PC-9 (cell line): ENCODE measurements at regions not wholly inside any gene's neighbourhood (a gene's known extent, or its start where the extent isn't known, plus 50 kb on each side); places are given as distances from the start of the nearest gene placed in this dataset.

Experiments
- BruUV-seq: library from RNA; stranded (reverse); fragments of 400-500 nt; replicated peaks from 2 replicates; lab custom pipeline; 2021; lab: Mats Ljungman, UMichigan
- CTCF ChIA-PET: fragments of 300-600 bp; sonication (Branson Sonifier 250); formaldehyde crosslinking; loops from one replicate; lab custom pipeline; 2022; ENCODE audit warnings: antibody characterized with exemption; lab: Charles Lee
- POLR2A ChIA-PET: fragments of 300-600 bp; sonication (Branson Sonifier 250); formaldehyde crosslinking; loops from one replicate; lab custom pipeline; 2022; ENCODE audit warnings: antibody characterized with exemption; ENCODE audit not compliant: unreplicated experiment; lab: Charles Lee
- DNase-seq, 2 experiments: peaks; one replicate each; pipeline versions ENCODE4 v3.0.0 to v3.0.0-alpha.2; 2015 to 2022; ENCODE audit warnings: mixed read lengths in 1 of 2
- H2AFZ ChIP-seq: fragments of 200-600 bp; sonication (generic); 2 replicates; pipeline ENCODE4 v1.8.1; 2017; ENCODE audit warnings: antibody characterized with exemption
- H3F3A ChIP-seq: fragments of 200-600 bp; sonication (generic); 2 replicates; pipeline ENCODE4 v1.8.1; 2017; ENCODE audit warnings: antibody characterized with exemption, mild to moderate bottlenecking, low read depth; ENCODE audit not compliant: insufficient read depth
- H3K27ac ChIP-seq: fragments of 200-600 bp; sonication (generic); 2 replicates; pipeline ENCODE4 v1.6.1; 2016; ENCODE audit warnings: mixed run types
- H3K27me3 ChIP-seq: fragments of 200-600 bp; sonication (generic); 2 replicates; pipeline ENCODE4 v1.6.1; 2016; ENCODE audit warnings: low read depth, mixed run types; ENCODE audit not compliant: insufficient read depth
- H3K36me3 ChIP-seq: fragments of 200-600 bp; sonication (generic); 2 replicates; pipeline ENCODE4 v1.6.1; 2016; ENCODE audit warnings: low read depth, mixed run types
- H3K4me1 ChIP-seq: fragments of 200-600 bp; sonication (generic); replicated peaks from 2 replicates; pipeline ENCODE4 v1.6.1; 2016; ENCODE audit warnings: mixed run types; ENCODE audit not compliant: insufficient read depth
- H3K4me2 ChIP-seq: fragments of 200-600 bp; sonication (generic); 2 replicates; pipeline ENCODE4 v1.6.1; 2017; ENCODE audit warnings: mixed run types
- H3K4me3 ChIP-seq: fragments of 200-600 bp; sonication (generic); 2 replicates; pipeline ENCODE4 v1.6.1; 2016; ENCODE audit warnings: mixed run types
- H3K79me2 ChIP-seq: fragments of 200-600 bp; sonication (generic); 2 replicates; pipeline ENCODE4 v1.6.1; 2017; ENCODE audit warnings: low read depth, mixed run types
- H3K9me2 ChIP-seq: fragments of 200-600 bp; sonication (generic); 2 replicates; pipeline ENCODE4 v1.8.1; 2017; ENCODE audit warnings: mild to moderate bottlenecking; ENCODE audit not compliant: insufficient read depth
- H3K9me3 ChIP-seq: fragments of 200-600 bp; sonication (generic); 2 replicates; pipeline ENCODE4 v1.8.1; 2016; ENCODE audit warnings: low read depth; ENCODE audit not compliant: insufficient read depth
- H4K20me1 ChIP-seq: fragments of 200-600 bp; sonication (generic); 2 replicates; pipeline ENCODE4 v1.8.1; 2017; ENCODE audit not compliant: insufficient read depth
- CTCF ChIP-seq: fragments of 200-600 bp; sonication (generic); conservative IDR thresholded peaks from 2 replicates; pipeline ENCODE4 v1.6.1; 2017; ENCODE audit warnings: mixed run types, antibody characterized with exemption, mild to moderate bottlenecking, moderate library complexity
- EZH2 ChIP-seq: fragments of 200-600 bp; sonication (generic); IDR thresholded peaks from 2 replicates; pipeline ENCODE4 v1.8.0; 2017; ENCODE audit warnings: antibody characterized with exemption, low read depth
- intact Hi-C: fragments of 100-400 bp; cut with micrococcal nuclease; formaldehyde crosslinking; loops from one replicate; pipeline ENCODE4 v1.10.0; 2022; ENCODE audit not compliant: unreplicated experiment

- H3K9me2 ChIP-seq, result no peaks in the 10 kb centered on the region
- ChIA-PET POLR2A (no interaction called here), CTCF (no interaction called here)
- intact Hi-C loops, result loop anchor here (5.0 kb wide), 1 partner anchor 48 kb away; no protein-coding TSS in a partner anchor
- BruUV-seq, result no TSS peak
- H3K4me2 ChIP-seq, result no peak overlapping the region
- no peaks in the 10 kb centered on the region for H4K20me1 ChIP-seq
- H3K9me3 ChIP-seq, result no peaks in the 10 kb centered on the region
- H2AFZ ChIP-seq, result no peak overlapping the region
- no peaks in the 10 kb centered on the region for H3F3A ChIP-seq
- no peak for DNase-seq
- no peaks in the 10 kb centered on the region for H3K36me3 ChIP-seq
- no peak overlapping the region for H3K4me3 ChIP-seq
- no peak for TF ChIP-seq EZH2
- no peak for TF ChIP-seq CTCF
- no peak overlapping the region for H3K27ac ChIP-seq
- no peaks in the 10 kb centered on the region for H3K79me2 ChIP-seq
- H3K4me1 ChIP-seq, result peaks cover 9% of the 10 kb centered on the region; the same call in 1 of the 2 replicates
- peaks cover 71% of the 10 kb centered on the region for H3K27me3 ChIP-seq
Measured at GRCh38 chr20:51199920-51200319, 177.0 kb upstream of the KCNG1 start.

GRCh38 chr20:51198876-51199523 is 176.1 kb upstream of the KCNG1 start:
- no peak overlapping the region for H3K4me3 ChIP-seq
- ChIA-PET POLR2A (no interaction called here), CTCF (interaction anchor here (0.6 kb wide), 1 partner anchor 142 kb away, joined by 3 read pairs; no protein-coding TSS in a partner anchor)
- H3K4me1 ChIP-seq, result peaks cover 9% of the 10 kb centered on the region; the same call in 1 of the 2 replicates
- no peak overlapping the region for H3K4me2 ChIP-seq
- BruUV-seq, result no TSS peak
- H3K9me3 ChIP-seq, result no peaks in the 10 kb centered on the region
- no peaks in the 10 kb centered on the region for H3K9me2 ChIP-seq
- peaks cover 66% of the 10 kb centered on the region for H3K27me3 ChIP-seq
- intact Hi-C loops, result no loop called here
- no peaks in the 10 kb centered on the region for H4K20me1 ChIP-seq
- no peaks in the 10 kb centered on the region for H3K36me3 ChIP-seq
- no peak overlapping the region for H2AFZ ChIP-seq
- TF ChIP-seq EZH2, result no peak
- no peak for TF ChIP-seq CTCF
- no peak overlapping the region for H3K27ac ChIP-seq
- H3F3A ChIP-seq, result no peaks in the 10 kb centered on the region
- no peaks in the 10 kb centered on the region for H3K79me2 ChIP-seq
- DNase-seq, result no peak

GRCh38 chr20:51198238-51198637 is 175.3 kb upstream of the KCNG1 start:
- TF ChIP-seq EZH2, result no peak
- TF ChIP-seq CTCF, result no peak
- Histone ChIP-seq H3K4me3 (no peak overlapping the region), H3K36me3 (no peaks in the 10 kb centered on the region), H3F3A (no peaks in the 10 kb centered on the region), H3K27me3 (peaks cover 65% of the 10 kb centered on the region), H4K20me1 (no peaks in the 10 kb centered on the region), H3K9me3 (no peaks in the 10 kb centered on the region), H3K9me2 (no peaks in the 10 kb centered on the region), H3K27ac (no peak overlapping the region), H3K79me2 (no peaks in the 10 kb centered on the region), H3K4me1 (peaks cover 9% of the 10 kb centered on the region; the same call in 1 of the 2 replicates), H3K4me2 (no peak overlapping the region), H2AFZ (no peak overlapping the region)
- DNase-seq, result no peak
- POLR2A ChIA-PET, result no interaction called here
- intact Hi-C loops, result no loop called here
- CTCF ChIA-PET, result no interaction called here
- no TSS peak for BruUV-seq
